GM23338 (cell line): ENCODE measurements at regions not wholly inside any gene's neighbourhood (a gene's known extent, or its start where the extent isn't known, plus 50 kb on each side); places are given as distances from the start of the nearest gene placed in this dataset.

Source experiments
- ATAC-seq: fragments of 200-7000 bp; cut with Tn5 transposase; 3 replicates; pipeline ENCODE4 v1.9.1; 2020
- DNase-seq: peaks from one replicate; pipeline ENCODE4 v3.0.0-alpha.2; 2015; ENCODE audit warnings: low spot score
- H2AFZ ChIP-seq: fragments of 200-600 bp; sonication (generic); 2 replicates; pipeline ENCODE4 v1.8.0; 2016; ENCODE audit warnings: antibody characterized with exemption, mild to moderate bottlenecking, moderate library complexity
- H3F3A ChIP-seq: fragments of 200-600 bp; sonication (generic); replicated peaks from 2 replicates; pipeline ENCODE4 v1.8.0; 2017; ENCODE audit warnings: antibody characterized with exemption, mixed run types, low read depth
- H3K27ac ChIP-seq: fragments of 200-600 bp; sonication (generic); 2 replicates; pipeline ENCODE4 v1.6.1; 2016; ENCODE audit warnings: low read depth
- H3K27me3 ChIP-seq: fragments of 200-600 bp; sonication (generic); 2 replicates; pipeline ENCODE4 v1.8.0; 2016; ENCODE audit warnings: mild to moderate bottlenecking, mixed run types, moderate library complexity; ENCODE audit not compliant: insufficient read depth
- H3K36me3 ChIP-seq: fragments of 200-600 bp; sonication (generic); 2 replicates; pipeline ENCODE4 v1.8.0; 2016; ENCODE audit warnings: mild to moderate bottlenecking; ENCODE audit not compliant: insufficient read depth
- H3K4me1 ChIP-seq: fragments of 200-600 bp; sonication (generic); 2 replicates; pipeline ENCODE4 v1.8.0; 2016; ENCODE audit warnings: mild to moderate bottlenecking, moderate library complexity; ENCODE audit not compliant: insufficient read depth
- H3K4me2 ChIP-seq: fragments of 200-600 bp; sonication (generic); 2 replicates; pipeline ENCODE4 v1.7.1; 2017; ENCODE audit warnings: mixed run types
- H3K4me3 ChIP-seq: fragments of 200-600 bp; sonication (generic); 2 replicates; pipeline ENCODE4 v1.6.1; 2016; ENCODE audit warnings: mixed run types
- H3K79me2 ChIP-seq: fragments of 200-600 bp; sonication (generic); replicated peaks from 2 replicates; pipeline ENCODE4 v1.8.0; 2017; ENCODE audit warnings: mild to moderate bottlenecking; ENCODE audit not compliant: insufficient read depth
- H3K9me2 ChIP-seq: fragments of 200-600 bp; sonication (generic); 2 replicates; pipeline ENCODE4 v1.8.0; 2017; ENCODE audit not compliant: insufficient read depth
- H4K20me1 ChIP-seq: fragments of 200-600 bp; sonication (generic); replicated peaks from 2 replicates; pipeline ENCODE4 v1.8.0; 2017; ENCODE audit warnings: mild to moderate bottlenecking; ENCODE audit not compliant: insufficient read depth
- H3K27ac Mint-ChIP-seq: 2 replicates; pipeline ENCODE4 v1.8.0; 2020; ENCODE audit warnings: inconsistent platforms, mild to moderate bottlenecking, moderate library complexity, mixed read lengths
- H3K27me3 Mint-ChIP-seq: 3 replicates; pipeline ENCODE4 v1.8.0; 2022; ENCODE audit warnings: low read depth, mild to moderate bottlenecking, moderate library complexity, mixed read lengths, inconsistent platforms; ENCODE audit not compliant: insufficient read depth, poor library complexity
- H3K36me3 Mint-ChIP-seq: 3 replicates; pipeline ENCODE4 v1.8.0; 2021; ENCODE audit warnings: low read depth, mild to moderate bottlenecking, inconsistent platforms, moderate library complexity, mixed read lengths
- H3K4me1 Mint-ChIP-seq: 3 replicates; pipeline ENCODE4 v1.8.0; 2020; ENCODE audit warnings: mild to moderate bottlenecking, inconsistent platforms, mixed read lengths
- H3K4me3 Mint-ChIP-seq: 3 replicates; pipeline ENCODE4 v1.8.0; 2021; ENCODE audit warnings: moderate library complexity, mild to moderate bottlenecking, inconsistent platforms, mixed read lengths
- H3K9me3 Mint-ChIP-seq: 3 replicates; pipeline ENCODE4 v1.8.0; 2020; ENCODE audit warnings: moderate library complexity, mild to moderate bottlenecking, inconsistent platforms, mixed read lengths
- CREB1 ChIP-seq: fragments of 250-450 bp; sonication (Bioruptor Pico); IDR thresholded peaks from 2 replicates; pipeline ENCODE4 v1.5.0; 2020; ENCODE audit warnings: low read depth, mild to moderate bottlenecking, moderate library complexity
- CTCF ChIP-seq, 2 experiments: fragments of 200-600 bp in 1 of 2; sonication (generic) in 1 of 2; conservative IDR thresholded peaks; 2 replicates each; pipeline versions ENCODE4 v1.5.1 to v1.6.1; 2016 to 2017; ENCODE audit warnings: antibody characterized with exemption in 2 of 2, low read depth in 2 of 2, mild to moderate bottlenecking in 2 of 2, moderate library complexity in 1 of 2
- EZH2 ChIP-seq: fragments of 200-600 bp; sonication (generic); IDR thresholded peaks from one replicate; pipeline ENCODE4 v1.8.0; 2017; ENCODE audit warnings: antibody characterized with exemption, mild to moderate bottlenecking, low read depth; ENCODE audit not compliant: unreplicated experiment
- EZH2phosphoT487 ChIP-seq: fragments of 200-600 bp; sonication (generic); IDR thresholded peaks from one replicate; pipeline ENCODE4 v1.8.1; 2018; ENCODE audit warnings: antibody characterized with exemption; ENCODE audit not compliant: unreplicated experiment
- JUNB ChIP-seq: IDR thresholded peaks from one replicate; pipeline ENCODE4 v1.6.1; 2016; ENCODE audit warnings: antibody characterized with exemption; ENCODE audit not compliant: unreplicated experiment
- NANOG ChIP-seq: IDR thresholded peaks from 2 replicates; pipeline ENCODE4 v1.6.1; 2016; ENCODE audit warnings: antibody characterized with exemption, borderline replicate concordance
- POLR2AphosphoS5 ChIP-seq: IDR thresholded peaks from 2 replicates; pipeline ENCODE4 v1.6.1; 2016; ENCODE audit warnings: antibody characterized with exemption, low read depth
- REST ChIP-seq: IDR thresholded peaks from one replicate; pipeline ENCODE4 v1.6.1; 2018; ENCODE audit warnings: antibody characterized with exemption; ENCODE audit not compliant: unreplicated experiment
- STAT1 ChIP-seq: IDR thresholded peaks from one replicate; pipeline ENCODE4 v1.6.1; 2016; ENCODE audit warnings: antibody characterized with exemption; ENCODE audit not compliant: unreplicated experiment
- ZNF114 ChIP-seq: fragments of 250-450 bp; sonication (Bioruptor Pico); IDR thresholded peaks from 2 replicates; pipeline ENCODE4 v1.5.0; 2020; ENCODE audit warnings: mild to moderate bottlenecking, moderate library complexity
- ZNF331 ChIP-seq: fragments of 250-450 bp; sonication (Bioruptor Pico); IDR thresholded peaks from 2 replicates; pipeline ENCODE4 v1.5.0; 2020; ENCODE audit warnings: low read depth, mild to moderate bottlenecking, moderate library complexity
- ZNF462 ChIP-seq: fragments of 250-450 bp; sonication (Bioruptor Pico); IDR thresholded peaks from 2 replicates; pipeline ENCODE4 v1.5.0; 2020; ENCODE audit warnings: mild to moderate bottlenecking, moderate library complexity
- TF ChIP-seq, protein P1 (sequence below): IDR thresholded peaks from 2 replicates; pipeline ENCODE4 v1.6.1; 2016; ENCODE audit warnings: antibody characterized with exemption

DNA sequence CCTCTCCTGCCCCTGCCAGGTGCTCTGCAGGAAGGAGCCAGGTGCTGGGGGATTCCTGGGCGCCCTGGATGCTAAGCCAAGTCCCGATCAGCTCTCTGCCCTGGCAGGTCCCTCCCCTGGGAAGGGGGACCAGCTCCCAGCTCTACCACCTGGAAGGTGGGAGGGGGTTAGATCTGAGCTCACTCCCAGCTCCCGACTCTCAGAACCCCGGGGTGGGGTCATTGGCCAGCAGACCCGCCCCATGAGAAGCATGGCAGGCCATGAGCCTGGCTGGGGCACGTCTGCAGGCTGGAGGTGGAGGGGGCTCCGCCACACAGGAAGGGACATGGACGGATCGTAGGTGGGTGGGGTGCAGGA, 83.4 kb upstream of the NKX1-1 start:
- Histone ChIP-seq H3F3A (no peaks in the 10 kb centered on the region), H3K4me1 (no peaks in the 10 kb centered on the region), H4K20me1 (no peaks in the 10 kb centered on the region), H3K27me3 (no peaks in the 10 kb centered on the region), H2AFZ (no peak overlapping the region), H3K79me2 (no peaks in the 10 kb centered on the region), H3K4me2 (no peak overlapping the region), H3K4me3 (no peak overlapping the region), H3K9me2 (no peaks in the 10 kb centered on the region), H3K27ac (no peak overlapping the region), H3K36me3 (no peaks in the 10 kb centered on the region)
- Mint-ChIP-seq H3K4me1 (no peaks in the 10 kb centered on the region), H3K9me3 (peaks cover 28% of the 10 kb centered on the region), H3K27me3 (peaks cover 5% of the 10 kb centered on the region), H3K36me3 (peaks cover 7% of the 10 kb centered on the region; the same call in 2 of the 3 replicates), H3K4me3 (no peak overlapping the region), H3K27ac (no peak overlapping the region)
- TF ChIP-seq STAT1 (no peak), ZNF114 (CRISPR knock-in tag) (no peak), EZH2phosphoT487 (no peak), CTCF (conservative IDR thresholded peaks at IDR 0.05; ENCODE audit: low read depth in 2 of 2) (no peak), JUNB (no peak), REST (no peak), ZNF462 (CRISPR knock-in tag) (no peak), EZH2 (no peak), POLR2AphosphoS5 (no peak), CREB1 (no peak), NANOG (no peak), ZNF331 (no peak)
- TF ChIP-seq, protein P1, sequence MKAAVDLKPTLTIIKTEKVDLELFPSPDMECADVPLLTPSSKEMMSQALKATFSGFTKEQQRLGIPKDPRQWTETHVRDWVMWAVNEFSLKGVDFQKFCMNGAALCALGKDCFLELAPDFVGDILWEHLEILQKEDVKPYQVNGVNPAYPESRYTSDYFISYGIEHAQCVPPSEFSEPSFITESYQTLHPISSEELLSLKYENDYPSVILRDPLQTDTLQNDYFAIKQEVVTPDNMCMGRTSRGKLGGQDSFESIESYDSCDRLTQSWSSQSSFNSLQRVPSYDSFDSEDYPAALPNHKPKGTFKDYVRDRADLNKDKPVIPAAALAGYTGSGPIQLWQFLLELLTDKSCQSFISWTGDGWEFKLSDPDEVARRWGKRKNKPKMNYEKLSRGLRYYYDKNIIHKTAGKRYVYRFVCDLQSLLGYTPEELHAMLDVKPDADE, result no peak
- DNase-seq (no peak), ATAC-seq (no peak)
